GM19351 (cell line): ENCODE measurements at regions not wholly inside any gene's neighbourhood (a gene's known extent, or its start where the extent isn't known, plus 50 kb on each side); places are given as distances from the start of the nearest gene placed in this dataset.
"Not testable (repeated sequence)": the region's sequence is repeated elsewhere in the genome, so short reads cannot be mapped to it uniquely, and the experiment has no call there.

Experiments used
- ATAC-seq: cut with Tn5 transposase; IDR thresholded peaks from one replicate; pipeline ENCODE4 v1.9.1; 2021; ENCODE audit warnings: mild to moderate bottlenecking, moderate library complexity; ENCODE audit not compliant: unreplicated experiment

GRCh38 chr2:41141146-41141791 is 689.4 kb upstream of the SLC8A1 start:
- ATAC-seq: no peak

GRCh38 chr2:41142478-41142877 is 690.6 kb upstream of the SLC8A1 start:
- ATAC-seq: no peak

- no peak for ATAC-seq
Observed at GRCh38 chr2:41145066-41145465, 693.2 kb upstream of the SLC8A1 start.

GRCh38 chr2:41149054-41149453 is 697.2 kb upstream of the SLC8A1 start:
- no peak for ATAC-seq

- ATAC-seq: no peak
Observed at GRCh38 chr2:41151746-41152145, 699.9 kb upstream of the SLC8A1 start.

GRCh38 chr2:41152318-41152717 is 700.4 kb upstream of the SLC8A1 start:
- no peak for ATAC-seq

- ATAC-seq: no peak
Observed at GRCh38 chr2:41160439-41160838, 708.5 kb upstream of the SLC8A1 start.

- no peak for ATAC-seq
Observed at GRCh38 chr2:41167014-41167413, 715.1 kb upstream of the SLC8A1 start.

- no peak for ATAC-seq
Observed at GRCh38 chr2:41169744-41170143, 717.9 kb upstream of the SLC8A1 start.

GRCh38 chr2:41170589-41170988 is 718.7 kb upstream of the SLC8A1 start:
- no peak for ATAC-seq

- ATAC-seq: no peak
Observed at GRCh38 chr2:41180387-41180786, 728.5 kb upstream of the SLC8A1 start.

GRCh38 chr2:41182961-41183360 is 731.1 kb upstream of the SLC8A1 start:
- ATAC-seq: no peak

GRCh38 chr2:41187376-41188122 is 735.7 kb upstream of the SLC8A1 start:
- no peak for ATAC-seq

- no peak for ATAC-seq
Observed at GRCh38 chr2:41194230-41194629, 742.3 kb upstream of the SLC8A1 start.

- ATAC-seq: no peak
Observed at GRCh38 chr2:41197781-41198180, 745.9 kb upstream of the SLC8A1 start.

GRCh38 chr2:41199334-41199733 is 747.4 kb upstream of the SLC8A1 start:
- ATAC-seq: no peak

GRCh38 chr2:41204315-41204714 is 752.4 kb upstream of the SLC8A1 start:
- ATAC-seq: no peak

- ATAC-seq: no peak
Observed at GRCh38 chr2:41206004-41206403, 754.1 kb upstream of the SLC8A1 start.

GRCh38 chr2:41207578-41207977 is 755.7 kb upstream of the SLC8A1 start:
- no peak for ATAC-seq

- ATAC-seq: not testable (repeated sequence)
Observed at GRCh38 chr2:41210030-41210429, 758.1 kb upstream of the SLC8A1 start.

- no peak for ATAC-seq
Observed at GRCh38 chr2:41216978-41217377, 765.1 kb upstream of the SLC8A1 start.

- ATAC-seq: no peak
Observed at GRCh38 chr2:41222593-41222992, 770.7 kb upstream of the SLC8A1 start.

- ATAC-seq: no peak
Observed at GRCh38 chr2:41234093-41234492, 782.2 kb upstream of the SLC8A1 start.
